ENCODE measurements at regions not wholly inside any gene's neighbourhood (a gene's known extent, or its start where the extent isn't known, plus 50 kb on each side); places are given as distances from the start of the nearest gene placed in this dataset.

GRCh38 chr2:19807866-19808265 lies 93.9 kb downstream of the TTC32 start:
- no peak for DNase-seq

GRCh38 chr2:19807346-19807745 lies 94.4 kb downstream of the TTC32 start:
- DNase-seq = no peak

- DNase-seq = no peak
Measured at GRCh38 chr2:19806591-19806990, 95.2 kb downstream of the TTC32 start.

GRCh38 chr2:19806131-19806530 lies 95.7 kb downstream of the TTC32 start:
- no peak for DNase-seq

DNA sequence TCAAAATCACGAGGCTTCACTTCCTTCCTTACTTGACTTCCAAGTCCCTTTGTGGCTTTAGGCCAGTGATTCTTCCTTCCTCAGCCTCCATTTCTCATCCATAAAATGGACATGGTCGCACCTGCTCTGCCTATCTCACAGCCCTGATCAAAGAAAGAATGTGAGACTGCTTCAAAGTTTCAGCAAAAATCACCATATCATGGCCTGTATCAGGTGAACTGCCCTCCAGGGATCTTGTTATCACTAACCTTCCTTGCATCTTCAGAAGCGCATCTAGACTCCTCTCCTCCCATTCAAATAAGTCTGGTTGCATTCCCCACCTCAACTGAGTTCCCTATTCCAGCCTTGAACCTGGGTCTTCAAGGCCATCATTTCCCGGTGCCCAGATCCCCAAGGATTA lies 96.5 kb downstream of the TTC32 start:
- no peak for DNase-seq

DNA sequence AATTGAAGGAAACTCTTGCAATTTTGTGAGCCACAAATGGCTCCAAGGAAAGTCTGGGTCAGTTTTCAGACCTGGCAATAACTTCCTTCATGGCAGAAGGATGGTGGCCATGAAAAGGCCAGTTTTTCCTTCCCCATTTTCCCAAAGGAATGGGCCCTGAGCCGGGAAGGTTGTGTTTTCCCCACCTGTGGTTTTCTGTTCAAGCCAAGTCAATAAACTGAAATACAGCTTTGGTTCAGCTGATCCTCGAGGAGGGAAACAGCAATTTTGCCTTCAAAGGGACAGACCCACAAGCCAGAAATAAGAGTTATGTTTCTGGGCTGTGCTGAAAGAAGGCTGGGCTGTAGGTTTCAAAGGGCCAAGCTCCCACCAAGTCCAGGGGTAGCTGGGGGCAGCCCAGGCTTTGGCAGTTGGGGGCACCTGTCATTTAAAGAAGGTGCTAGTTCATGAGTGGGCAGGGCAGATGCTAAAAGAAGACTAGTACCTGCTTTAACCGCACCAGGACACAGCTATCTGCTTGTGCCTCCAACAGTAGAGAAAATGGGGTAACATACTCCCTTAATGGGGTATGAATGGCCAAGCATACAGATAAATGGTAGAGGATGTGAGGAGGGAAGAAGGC lies 97.0 kb downstream of the TTC32 start:
- DNase-seq = no peak

DNA sequence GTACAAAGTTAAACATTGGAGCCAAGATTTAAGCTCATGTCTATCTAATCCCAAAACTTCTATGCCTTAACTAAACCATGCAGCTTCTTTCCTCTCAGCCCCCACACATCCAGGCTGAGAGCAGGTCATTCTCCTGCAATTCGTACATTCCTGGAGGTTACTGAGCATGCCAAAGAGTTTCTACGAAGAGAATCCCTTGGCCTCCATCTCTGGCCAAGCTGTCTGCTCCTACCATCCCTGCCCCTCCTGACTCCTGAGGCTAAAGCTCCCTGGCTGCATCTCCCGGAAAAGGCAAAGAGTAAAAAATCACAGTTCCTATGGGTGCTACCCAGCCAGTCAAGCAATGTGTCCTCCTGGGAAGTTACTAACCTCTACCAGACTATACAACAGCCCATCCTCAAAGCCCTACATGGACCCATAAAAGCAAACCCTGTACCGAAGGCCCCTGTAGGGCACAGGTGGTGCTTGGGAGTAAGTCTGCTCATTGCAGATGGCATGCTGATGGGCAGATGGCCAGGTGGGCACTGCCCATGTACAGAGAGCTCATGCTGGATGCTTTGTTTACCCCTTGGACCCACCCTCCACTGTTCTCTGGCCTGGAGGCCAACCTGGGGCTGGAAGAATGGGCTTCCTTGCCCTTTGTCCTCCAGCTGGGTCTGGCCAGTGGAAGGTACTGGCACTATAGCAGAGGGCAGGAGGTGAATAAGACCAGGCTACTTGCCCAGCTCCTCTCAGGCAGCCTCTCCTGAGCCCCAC lies 99.5 kb downstream of the TTC32 start:
- DNase-seq = no peak

- DNase-seq = no peak
Measured at GRCh38 chr2:19801367-19802080, 100.3 kb downstream of the TTC32 start.

DNA sequence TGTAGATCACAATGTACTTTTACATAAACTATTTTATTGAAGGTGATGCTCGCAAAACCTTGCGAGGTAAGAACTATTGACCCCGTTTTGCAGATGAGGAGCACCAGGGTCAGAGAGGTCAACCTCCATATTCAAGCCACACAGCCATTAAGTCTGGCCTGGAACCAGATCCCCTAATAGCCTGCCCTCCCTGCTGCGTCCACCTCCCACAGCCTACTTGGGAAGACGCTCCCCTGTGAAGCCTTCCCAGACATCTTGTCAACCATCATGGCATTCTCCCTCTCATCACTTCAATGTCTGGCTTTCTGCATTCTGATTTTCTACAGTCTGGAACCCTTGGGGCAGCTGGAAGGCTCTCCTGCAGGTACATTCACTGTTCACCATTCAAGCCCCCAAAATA lies 101.0 kb downstream of the TTC32 start:
- DNase-seq = no peak

DNA sequence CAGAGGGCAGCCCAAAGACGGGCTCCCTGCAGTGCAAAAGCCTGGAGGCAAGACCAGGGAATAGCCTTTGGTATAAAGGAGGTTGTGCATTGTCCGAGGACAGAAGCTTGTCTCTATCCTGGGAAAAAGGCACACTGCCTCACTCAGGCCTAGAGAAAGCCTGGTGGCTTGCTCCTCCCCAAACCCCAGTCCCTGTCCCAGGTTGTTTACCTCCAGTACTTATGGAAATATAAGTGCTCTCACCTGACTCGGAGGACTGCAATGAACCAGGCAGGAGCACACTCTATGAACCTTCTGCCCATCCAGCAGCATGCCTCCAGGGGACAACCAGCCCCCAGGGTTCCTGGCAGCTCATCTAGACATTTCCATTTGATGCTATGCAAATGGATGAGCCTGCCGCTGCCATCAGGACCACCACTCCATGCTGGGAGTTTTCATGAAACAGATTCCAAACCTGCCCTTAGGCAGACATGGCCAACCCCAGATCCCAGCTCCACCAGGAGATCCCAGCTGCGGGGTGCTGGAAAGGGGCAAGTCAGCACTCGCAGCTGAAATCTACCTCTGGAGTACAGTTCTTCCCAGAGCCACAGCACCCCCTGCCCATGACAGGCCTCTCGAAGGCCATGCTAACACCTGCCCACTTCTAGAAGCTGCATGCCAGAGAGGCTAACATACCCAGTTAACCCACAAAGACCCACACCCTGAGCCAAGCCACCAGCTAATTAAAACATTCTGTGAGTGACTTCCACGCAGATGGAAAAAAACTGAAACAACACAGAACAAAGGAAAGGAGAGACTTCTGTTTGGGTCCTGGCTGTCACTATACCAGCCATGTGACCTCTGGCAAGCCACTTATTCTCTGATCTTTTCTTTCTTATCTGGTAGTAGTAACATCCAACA lies 101.7 kb downstream of the TTC32 start:
- no peak for DNase-seq

DNA sequence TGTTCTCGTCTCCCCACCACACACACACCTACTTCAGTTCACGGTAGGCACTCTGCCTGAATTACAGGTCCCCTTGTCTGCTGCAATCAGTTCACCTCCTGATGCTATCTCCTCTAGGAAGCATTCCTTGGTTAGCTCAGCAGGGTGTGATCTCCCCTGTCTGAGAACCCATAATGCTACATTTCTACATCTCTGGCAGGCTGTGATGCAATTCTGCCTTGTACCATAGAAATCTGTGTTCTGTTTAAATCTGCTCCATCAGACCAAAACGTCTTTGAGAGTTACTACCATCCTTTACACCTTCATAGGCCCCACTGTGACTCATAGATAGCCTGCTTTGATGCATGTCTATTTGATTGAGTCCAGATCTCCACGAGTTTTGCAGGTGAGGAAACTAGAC lies 103.9 kb downstream of the TTC32 start:
- DNase-seq = no peak

DNA sequence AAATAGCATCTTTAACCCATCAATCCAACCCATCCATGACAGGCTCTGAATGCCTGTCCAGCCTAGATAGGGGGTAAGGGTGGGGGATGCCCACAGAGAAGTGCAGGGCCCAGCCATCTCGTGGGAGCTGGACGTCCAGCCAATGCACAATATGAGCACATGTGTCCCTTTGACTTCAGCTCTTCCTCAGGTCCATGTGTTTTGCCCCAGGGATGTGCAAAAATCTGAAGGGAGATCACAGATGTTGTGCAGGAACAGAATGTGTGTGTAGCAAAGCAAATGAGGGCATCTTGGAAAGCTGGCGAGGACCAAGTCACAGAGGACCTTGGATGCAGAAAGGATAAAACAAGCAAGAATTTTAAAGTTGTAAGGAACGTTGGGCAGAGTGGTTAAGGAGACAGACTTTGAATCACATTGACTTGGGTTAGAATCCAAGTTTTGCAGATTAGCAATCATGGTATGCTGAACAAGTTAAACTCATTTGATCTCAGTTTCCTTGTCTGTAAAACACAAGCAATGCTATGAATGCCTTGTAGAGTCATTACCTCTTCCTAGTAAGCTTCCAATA lies 104.5 kb downstream of the TTC32 start:
- no peak for DNase-seq

DNA sequence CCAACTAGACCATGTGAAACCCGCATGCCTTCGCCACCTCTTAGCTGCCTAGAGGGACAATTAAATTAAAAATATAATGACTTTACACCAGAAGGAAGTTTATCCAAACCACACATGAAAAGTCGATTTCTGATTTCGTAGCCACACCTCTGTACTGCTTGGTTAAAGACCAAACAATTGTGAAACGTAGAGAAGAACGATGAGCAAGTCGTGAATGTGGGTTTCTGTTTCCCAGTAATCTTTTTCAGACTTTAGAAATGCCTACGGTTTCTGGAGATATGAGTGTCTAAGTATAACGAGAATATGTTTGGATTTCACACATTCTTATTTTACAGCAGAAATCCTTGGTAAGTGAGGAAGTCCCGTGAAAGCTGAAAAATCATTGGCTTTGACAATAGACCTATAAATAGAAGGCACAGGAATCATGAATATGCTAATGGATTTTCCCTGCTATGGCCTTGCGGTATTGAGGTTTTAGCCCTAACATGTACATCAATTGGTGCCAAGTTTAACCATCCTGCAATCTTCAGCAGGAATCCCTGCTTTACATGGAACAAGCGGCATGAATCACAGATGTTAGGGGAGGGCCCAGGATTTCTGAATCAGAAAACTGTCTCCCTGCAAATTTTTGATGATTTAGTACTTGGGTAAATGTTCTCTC lies 105.6 kb downstream of the TTC32 start:
- no peak for DNase-seq

GRCh38 chr2:19793132-19793750 lies 108.5 kb downstream of the TTC32 start:
- DNase-seq = no peak

DNA sequence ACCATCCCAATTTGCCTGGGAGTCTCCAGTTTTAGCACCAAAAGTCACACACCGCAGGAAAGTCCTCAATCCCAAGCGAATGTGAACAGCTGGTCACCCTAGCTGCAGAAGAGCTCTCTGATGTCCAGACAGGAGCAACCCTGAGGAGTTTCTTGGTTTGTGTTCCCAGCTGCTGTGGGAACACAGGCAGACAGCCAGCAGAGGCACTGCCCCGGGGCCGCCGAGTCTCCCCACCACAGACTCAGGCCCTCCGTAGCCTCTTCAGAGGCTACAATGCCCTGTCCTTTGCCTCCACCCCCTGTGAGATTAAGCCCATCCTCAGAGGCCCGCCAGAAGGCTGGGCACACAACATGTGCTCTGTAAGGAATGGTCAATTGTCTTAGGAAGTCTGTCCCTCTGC lies 111.5 kb downstream of the TTC32 start:
- no peak for DNase-seq

GRCh38 chr2:19787134-19787533 lies 114.6 kb downstream of the TTC32 start:
- no peak for DNase-seq

- peak; percentile 58 for DNase-seq
Measured at GRCh38 chr2:19786408-19787058, 115.2 kb downstream of the TTC32 start.

DNA sequence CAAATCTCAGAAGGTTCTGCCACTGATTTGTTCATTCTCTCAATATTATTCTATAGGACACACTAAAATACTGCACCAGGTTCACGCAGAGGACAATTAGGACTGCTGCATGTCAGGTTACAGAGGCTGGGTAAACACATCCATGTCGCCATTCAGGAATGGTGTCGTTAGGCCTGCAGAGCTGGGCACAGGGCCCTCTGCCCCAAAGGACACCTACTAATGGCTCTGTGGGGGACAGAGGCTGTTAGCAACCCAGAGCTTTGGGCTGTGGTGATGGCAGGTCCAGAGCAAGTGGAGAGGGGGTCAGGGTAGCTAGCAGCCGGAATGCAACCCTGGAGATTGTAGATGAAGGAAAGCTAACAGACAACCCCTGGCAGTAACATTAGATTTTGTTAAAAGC lies 115.9 kb downstream of the TTC32 start:
- DNase-seq = no peak

DNA sequence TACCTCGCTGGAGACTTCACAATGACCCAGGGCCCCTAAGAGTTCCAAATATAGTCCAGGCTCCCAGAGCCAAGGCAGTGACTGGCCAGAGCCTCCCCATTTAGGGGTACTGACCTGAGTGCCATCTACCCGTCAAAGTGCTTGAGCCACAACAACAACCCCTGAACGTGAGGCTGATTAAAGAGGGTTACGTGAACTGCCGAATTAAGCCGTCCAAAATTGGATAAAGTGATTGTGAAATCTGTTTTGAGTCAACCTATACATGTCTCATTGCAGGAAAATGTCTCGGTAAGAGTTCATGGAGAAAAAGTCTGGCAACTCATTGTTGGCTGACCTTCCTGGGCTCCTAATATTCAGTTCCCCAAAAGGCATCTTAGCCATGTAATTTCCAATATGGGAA lies 116.3 kb downstream of the TTC32 start:
- DNase-seq = no peak

DNA sequence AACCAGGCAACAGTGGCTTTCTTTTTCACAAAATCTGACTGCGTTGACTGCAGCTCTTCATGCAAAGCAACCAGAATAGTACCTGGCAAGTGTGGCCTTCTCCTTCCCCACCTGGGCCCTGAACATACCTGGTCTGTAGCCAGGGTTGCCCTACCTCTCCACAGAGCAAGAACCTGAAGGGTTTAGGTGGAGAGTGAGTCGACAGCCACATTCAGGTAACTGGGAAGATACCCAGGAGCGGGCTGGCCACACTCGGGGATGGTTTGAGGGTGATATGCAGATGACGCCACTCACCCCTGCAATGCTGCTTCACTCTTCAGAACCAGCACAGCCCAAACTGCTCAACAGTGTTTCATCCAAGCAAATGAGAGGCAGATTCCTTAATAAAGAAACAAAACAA lies 117.3 kb downstream of the TTC32 start:
- no peak for DNase-seq

- DNase-seq = no peak
Measured at GRCh38 chr2:19783935-19784334, 117.8 kb downstream of the TTC32 start.

Data from GF-D8 (cell line).